Osteocyte (in vitro differentiated cells): ENCODE measurements at regions not wholly inside any gene's neighbourhood (a gene's known extent, or its start where the extent isn't known, plus 50 kb on each side); places are given as distances from the start of the nearest gene placed in this dataset.
A peak's percentile ranks its signal among the peaks of the same experiment; 100 is the strongest.

Experiments
- DNase-seq: peaks from one replicate; pipeline ENCODE4 v3.0.0; 2021; ENCODE audit warnings: mixed read lengths; ENCODE audit not compliant: unreplicated experiment; ENCODE audit errors: extremely low spot score
- H3K27ac Mint-ChIP-seq: one replicate; pipeline ENCODE4 v1.8.0; 2021; ENCODE audit warnings: mild to moderate bottlenecking, mixed read lengths; ENCODE audit not compliant: unreplicated experiment
- H3K27me3 Mint-ChIP-seq: one replicate; pipeline ENCODE4 v1.8.0; 2021; ENCODE audit warnings: mixed read lengths; ENCODE audit not compliant: unreplicated experiment
- H3K36me3 Mint-ChIP-seq: one replicate; pipeline ENCODE4 v1.8.0; 2021; ENCODE audit warnings: mixed read lengths; ENCODE audit not compliant: unreplicated experiment
- H3K4me1 Mint-ChIP-seq: one replicate; pipeline ENCODE4 v1.8.0; 2021; ENCODE audit warnings: mixed read lengths; ENCODE audit not compliant: unreplicated experiment
- H3K4me3 Mint-ChIP-seq: one replicate; pipeline ENCODE4 v1.8.0; 2021; ENCODE audit warnings: mild to moderate bottlenecking, moderate library complexity, mixed read lengths; ENCODE audit not compliant: unreplicated experiment
- H3K9me3 Mint-ChIP-seq: one replicate; pipeline ENCODE4 v1.8.0; 2021; ENCODE audit warnings: mixed read lengths; ENCODE audit not compliant: unreplicated experiment
- TF ChIP-seq, protein P1 (sequence below): fragments of 200-600 bp; sonication (generic); IDR thresholded peaks from 2 replicates; pipeline ENCODE4 v1.5.0; 2021; ENCODE audit warnings: antibody characterized with exemption, mild to moderate bottlenecking, moderate library complexity

DNA sequence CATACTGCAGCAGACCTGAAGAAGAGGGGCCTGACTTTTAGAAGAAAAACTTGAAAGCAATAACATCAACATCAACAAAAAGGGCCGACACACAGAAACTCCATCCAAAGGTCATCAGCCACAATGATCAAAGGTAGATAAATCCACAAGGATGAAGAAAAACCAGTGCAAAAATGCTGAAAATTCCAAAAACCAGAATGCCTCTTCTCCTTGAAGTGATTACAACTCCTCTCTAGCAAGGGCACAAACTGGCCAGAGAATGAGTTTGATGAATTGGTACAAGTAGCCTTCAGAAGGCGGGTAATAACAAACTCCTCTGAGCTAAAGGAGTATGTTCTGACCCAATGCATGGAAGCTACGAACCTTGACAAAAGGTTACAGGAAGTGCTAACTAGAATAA lies 186.2 kb upstream of the RAI14 start:
- TF ChIP-seq, protein P1, sequence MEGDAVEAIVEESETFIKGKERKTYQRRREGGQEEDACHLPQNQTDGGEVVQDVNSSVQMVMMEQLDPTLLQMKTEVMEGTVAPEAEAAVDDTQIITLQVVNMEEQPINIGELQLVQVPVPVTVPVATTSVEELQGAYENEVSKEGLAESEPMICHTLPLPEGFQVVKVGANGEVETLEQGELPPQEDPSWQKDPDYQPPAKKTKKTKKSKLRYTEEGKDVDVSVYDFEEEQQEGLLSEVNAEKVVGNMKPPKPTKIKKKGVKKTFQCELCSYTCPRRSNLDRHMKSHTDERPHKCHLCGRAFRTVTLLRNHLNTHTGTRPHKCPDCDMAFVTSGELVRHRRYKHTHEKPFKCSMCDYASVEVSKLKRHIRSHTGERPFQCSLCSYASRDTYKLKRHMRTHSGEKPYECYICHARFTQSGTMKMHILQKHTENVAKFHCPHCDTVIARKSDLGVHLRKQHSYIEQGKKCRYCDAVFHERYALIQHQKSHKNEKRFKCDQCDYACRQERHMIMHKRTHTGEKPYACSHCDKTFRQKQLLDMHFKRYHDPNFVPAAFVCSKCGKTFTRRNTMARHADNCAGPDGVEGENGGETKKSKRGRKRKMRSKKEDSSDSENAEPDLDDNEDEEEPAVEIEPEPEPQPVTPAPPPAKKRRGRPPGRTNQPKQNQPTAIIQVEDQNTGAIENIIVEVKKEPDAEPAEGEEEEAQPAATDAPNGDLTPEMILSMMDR = no peak
- H3K27me3 Mint-ChIP-seq = peaks cover 63% of the 10 kb centered on the region
- peaks cover 3% of the 10 kb centered on the region for H3K4me1 Mint-ChIP-seq
- DNase-seq = no peak
- no peak overlapping the region for H3K27ac Mint-ChIP-seq
- H3K4me3 Mint-ChIP-seq = no peak overlapping the region
- H3K9me3 Mint-ChIP-seq = peaks cover 10% of the 10 kb centered on the region
- H3K36me3 Mint-ChIP-seq = no peaks in the 10 kb centered on the region

DNA sequence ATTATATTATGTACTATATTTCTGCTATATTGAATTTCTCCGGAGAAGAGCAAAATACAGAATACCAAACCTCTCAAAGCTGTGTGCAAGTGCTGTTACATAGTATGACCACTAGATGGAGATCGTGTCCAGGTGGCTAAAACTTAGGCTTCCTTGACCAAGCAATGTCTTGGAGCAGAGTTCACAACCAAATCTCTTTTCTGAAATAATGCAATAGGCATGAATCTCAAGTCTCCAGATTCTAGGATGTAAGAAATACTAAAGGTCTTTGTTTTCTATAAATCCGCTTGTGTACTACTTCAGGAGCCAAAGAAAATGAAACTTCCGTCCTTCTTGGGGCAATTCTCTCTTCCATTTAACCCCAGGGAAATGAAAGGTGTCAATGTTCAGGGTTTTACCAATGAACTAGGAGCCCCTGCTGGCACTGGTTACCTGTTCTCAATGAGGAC lies 181.5 kb upstream of the RAI14 start:
- DNase-seq = no peak
- peaks cover 10% of the 10 kb centered on the region for H3K9me3 Mint-ChIP-seq
- no peak overlapping the region for H3K27ac Mint-ChIP-seq
- H3K4me3 Mint-ChIP-seq = no peak overlapping the region
- H3K27me3 Mint-ChIP-seq = peaks cover 53% of the 10 kb centered on the region
- TF ChIP-seq, protein P1 = peak; percentile 94
- H3K36me3 Mint-ChIP-seq = no peaks in the 10 kb centered on the region
- H3K4me1 Mint-ChIP-seq = no peaks in the 10 kb centered on the region

DNA sequence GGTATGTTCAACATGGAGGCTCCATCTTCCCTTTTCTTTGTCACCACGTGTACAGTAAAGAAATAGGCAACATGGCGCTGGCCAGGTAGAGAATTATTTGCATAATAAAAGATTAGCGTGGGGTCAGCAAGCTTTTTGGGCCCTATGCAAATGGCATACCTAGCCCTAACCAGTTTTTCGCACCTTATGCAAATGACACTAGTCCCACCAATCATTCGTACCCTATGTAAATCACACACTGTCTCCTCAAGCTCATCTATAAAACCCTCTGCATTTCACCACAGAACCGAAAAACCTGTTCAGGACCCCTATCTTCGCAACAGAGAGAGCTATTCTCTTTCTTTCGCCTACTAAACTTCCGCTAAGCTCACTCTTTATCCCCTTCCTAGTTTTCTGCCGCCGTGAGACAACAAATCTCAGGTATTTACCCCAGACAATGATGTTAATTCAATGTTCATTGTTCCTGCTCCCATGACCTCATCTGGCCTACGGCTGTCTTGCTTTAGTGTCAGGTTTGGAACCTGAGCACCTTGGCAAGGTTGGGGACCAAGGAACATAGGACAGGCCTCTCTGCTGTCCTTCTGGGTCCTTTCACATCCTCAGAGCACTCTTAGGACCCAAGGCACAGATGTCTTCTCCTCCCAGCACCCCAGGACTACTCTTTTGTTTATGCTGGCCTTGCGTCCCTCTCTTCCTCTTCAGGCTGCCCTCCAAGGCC lies 180.7 kb upstream of the RAI14 start:
- no peak overlapping the region for H3K4me3 Mint-ChIP-seq

DNA sequence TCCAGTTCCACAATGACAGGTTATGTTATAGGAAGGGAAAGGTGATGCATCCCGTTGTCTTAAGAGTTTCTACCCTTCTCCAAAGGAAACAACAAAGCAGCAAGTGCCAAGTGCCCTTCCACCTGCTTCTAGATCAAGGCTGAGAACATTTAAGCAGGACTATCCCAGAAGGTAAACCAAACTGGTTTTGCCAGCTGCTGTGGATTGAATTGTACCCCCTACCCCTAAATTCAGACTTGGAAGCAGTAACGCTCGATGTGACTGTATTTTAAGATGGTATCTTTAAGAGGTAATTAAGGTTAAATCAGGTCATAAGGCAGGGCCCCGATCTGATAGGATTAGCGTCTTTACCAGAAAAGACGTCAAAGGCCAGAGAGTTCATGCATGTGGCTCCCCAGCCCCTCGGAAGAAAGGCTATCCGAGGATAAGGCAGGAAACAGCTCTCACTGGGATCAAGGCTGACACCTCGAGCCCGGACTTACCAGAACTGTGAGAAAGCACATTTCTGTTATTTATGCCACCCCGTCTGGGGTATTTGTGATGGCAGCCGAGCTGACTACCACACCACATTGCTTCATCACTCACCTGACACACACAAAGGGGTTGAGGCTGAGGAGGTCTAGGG lies 179.1 kb upstream of the RAI14 start:
- TF ChIP-seq, protein P1 = no peak
- H3K36me3 Mint-ChIP-seq = no peaks in the 10 kb centered on the region
- H3K4me1 Mint-ChIP-seq = peaks cover 3% of the 10 kb centered on the region
- H3K4me3 Mint-ChIP-seq = no peak overlapping the region
- no peak overlapping the region for H3K27ac Mint-ChIP-seq
- H3K27me3 Mint-ChIP-seq = peaks cover 44% of the 10 kb centered on the region
- DNase-seq = no peak
- H3K9me3 Mint-ChIP-seq = no peaks in the 10 kb centered on the region

More for the DNA sequence above, 180.7 kb upstream of the RAI14 start:
- no peak for DNase-seq
- H3K27ac Mint-ChIP-seq = no peak overlapping the region
- TF ChIP-seq, protein P1 = no peak
- peaks cover 10% of the 10 kb centered on the region for H3K9me3 Mint-ChIP-seq
- peaks cover 3% of the 10 kb centered on the region for H3K4me1 Mint-ChIP-seq
- H3K27me3 Mint-ChIP-seq = peaks cover 47% of the 10 kb centered on the region
- no peaks in the 10 kb centered on the region for H3K36me3 Mint-ChIP-seq

DNA sequence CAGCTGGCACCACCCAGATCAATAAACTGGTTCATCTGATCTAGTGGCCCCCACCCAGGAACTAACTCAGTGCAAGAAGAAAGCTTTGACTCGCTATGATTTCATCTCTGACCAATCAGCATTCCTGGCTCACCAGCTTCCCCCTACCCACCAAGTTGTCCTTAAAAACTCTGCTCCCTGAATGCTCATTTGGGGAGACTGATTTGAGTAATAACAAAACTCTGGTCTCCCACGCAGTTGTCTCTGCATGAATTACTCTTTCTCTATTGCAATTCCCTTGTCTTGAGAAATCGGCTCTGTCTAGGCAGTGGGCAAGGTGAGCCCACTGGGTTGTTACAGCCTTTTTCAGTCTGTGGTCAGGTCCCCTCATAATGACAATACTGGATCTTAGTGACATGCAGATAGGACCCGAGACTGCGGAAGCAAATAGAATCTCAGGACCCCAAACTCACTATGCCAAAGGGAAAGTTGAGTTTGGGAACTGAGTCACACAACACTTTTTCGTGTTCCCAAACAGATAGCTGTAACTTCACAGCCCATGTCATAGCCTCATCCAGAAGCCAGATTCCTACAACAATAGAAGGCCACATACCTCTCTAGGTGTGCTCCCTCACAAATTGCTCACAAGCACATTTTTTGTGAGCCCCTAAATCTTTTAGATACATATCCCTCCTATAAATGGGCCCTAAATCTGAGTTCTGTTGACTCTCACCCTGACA lies 175.2 kb upstream of the RAI14 start:
- Mint-ChIP-seq H3K36me3 (no peaks in the 10 kb centered on the region), H3K9me3 (no peaks in the 10 kb centered on the region), H3K27ac (no peak overlapping the region), H3K27me3 (peaks cover 38% of the 10 kb centered on the region), H3K4me1 (peaks cover 3% of the 10 kb centered on the region), H3K4me3 (no peak overlapping the region)
- TF ChIP-seq, protein P1 = no peak
- no peak for DNase-seq
